ENCODE measurements at regions not wholly inside any gene's neighbourhood (a gene's known extent, or its start where the extent isn't known, plus 50 kb on each side); places are given as distances from the start of the nearest gene placed in this dataset.

GRCh38 chr21:24737296-24737850, 869.9 kb downstream of the MRPL39 start:
- Histone ChIP-seq H3K4me3 (ENCODE audit: insufficient read depth, low read depth, low read length) (no peak overlapping the region), H3K79me2 (ENCODE audit: insufficient read depth, low read length) (no peaks in the 10 kb centered on the region), H2AFZ (ENCODE audit: low read depth, low read length) (no peak overlapping the region), H3K27ac (ENCODE audit: low read depth, low read length) (no peak overlapping the region), H3K27me3 (ENCODE audit: insufficient read depth, low read length) (no peaks in the 10 kb centered on the region), H3K9me3 (ENCODE audit: insufficient read depth, low read depth, low read length) (no peaks in the 10 kb centered on the region), H3K36me3 (ENCODE audit: insufficient read depth, low read length) (no peaks in the 10 kb centered on the region), H3K4me1 (ENCODE audit: insufficient read depth, low read length) (no peaks in the 10 kb centered on the region), H4K20me1 (ENCODE audit: insufficient read depth, low read length) (no peaks in the 10 kb centered on the region), H3K4me2 (ENCODE audit: low read length) (no peak overlapping the region), H3K9ac (ENCODE audit: low read length) (no peak overlapping the region)
- FAIRE-seq (no peak), DNase-seq (ENCODE audit: low read depth) (no peak)
- H3K4me1 Mint-ChIP-seq (ENCODE audit: low read depth, unreplicated experiment), result no peaks in the 10 kb centered on the region
- no peak overlapping the region for H3K4me3 Mint-ChIP-seq (ENCODE audit: unreplicated experiment)
- no peaks in the 10 kb centered on the region for H3K36me3 Mint-ChIP-seq (ENCODE audit: low read depth, unreplicated experiment)
- TF ChIP-seq CTCF (IDR thresholded peaks at IDR 0.05; ENCODE audit: insufficient read depth, low read depth, low read length) (no peak), EZH2 (IDR thresholded peaks at IDR 0.05; ENCODE audit: insufficient read depth, low read length) (no peak)
- H3K27me3 Mint-ChIP-seq (ENCODE audit: low read depth, unreplicated experiment), result no peaks in the 10 kb centered on the region
- no peaks in the 10 kb centered on the region for H3K9me3 Mint-ChIP-seq (ENCODE audit: unreplicated experiment)
- no peak overlapping the region for H3K27ac Mint-ChIP-seq (ENCODE audit: unreplicated experiment)

- H3K4me2 ChIP-seq (ENCODE audit: low read length), result no peak overlapping the region
- DNase-seq (ENCODE audit: low read depth) (no peak), FAIRE-seq (no peak)
- no peaks in the 10 kb centered on the region for H4K20me1 ChIP-seq (ENCODE audit: insufficient read depth, low read length)
- no peak overlapping the region for H3K27ac ChIP-seq (ENCODE audit: low read depth, low read length)
- no peaks in the 10 kb centered on the region for H3K36me3 ChIP-seq (ENCODE audit: insufficient read depth, low read length)
- no peaks in the 10 kb centered on the region for H3K27me3 ChIP-seq (ENCODE audit: insufficient read depth, low read length)
- H3K4me1 Mint-ChIP-seq (ENCODE audit: low read depth, unreplicated experiment), result no peaks in the 10 kb centered on the region
- no peaks in the 10 kb centered on the region for H3K36me3 Mint-ChIP-seq (ENCODE audit: low read depth, unreplicated experiment)
- no peak overlapping the region for H3K27ac Mint-ChIP-seq (ENCODE audit: unreplicated experiment)
- no peaks in the 10 kb centered on the region for H3K9me3 Mint-ChIP-seq (ENCODE audit: unreplicated experiment)
- no peaks in the 10 kb centered on the region for H3K27me3 Mint-ChIP-seq (ENCODE audit: low read depth, unreplicated experiment)
- no peak overlapping the region for H3K4me3 Mint-ChIP-seq (ENCODE audit: unreplicated experiment)
- H3K9me3 ChIP-seq (ENCODE audit: insufficient read depth, low read depth, low read length), result no peaks in the 10 kb centered on the region
- no peaks in the 10 kb centered on the region for H3K4me1 ChIP-seq (ENCODE audit: insufficient read depth, low read length)
- no peaks in the 10 kb centered on the region for H3K79me2 ChIP-seq (ENCODE audit: insufficient read depth, low read length)
- no peak overlapping the region for H3K4me3 ChIP-seq (ENCODE audit: insufficient read depth, low read depth, low read length)
- H3K9ac ChIP-seq (ENCODE audit: low read length), result no peak overlapping the region
- no peak for TF ChIP-seq EZH2 (IDR thresholded peaks at IDR 0.05; ENCODE audit: insufficient read depth, low read length)
- no peak for TF ChIP-seq CTCF (IDR thresholded peaks at IDR 0.05; ENCODE audit: insufficient read depth, low read depth, low read length)
- no peak overlapping the region for H2AFZ ChIP-seq (ENCODE audit: low read depth, low read length)
Measured at GRCh38 chr21:24730661-24731060, 876.6 kb downstream of the MRPL39 start.

- Histone ChIP-seq H3K9ac (ENCODE audit: low read length) (no peak overlapping the region), H3K79me2 (ENCODE audit: insufficient read depth, low read length) (no peaks in the 10 kb centered on the region), H3K36me3 (ENCODE audit: insufficient read depth, low read length) (no peaks in the 10 kb centered on the region), H4K20me1 (ENCODE audit: insufficient read depth, low read length) (no peaks in the 10 kb centered on the region), H3K4me2 (ENCODE audit: low read length) (no peak overlapping the region), H3K4me1 (ENCODE audit: insufficient read depth, low read length) (no peaks in the 10 kb centered on the region), H3K27me3 (ENCODE audit: insufficient read depth, low read length) (no peaks in the 10 kb centered on the region), H2AFZ (ENCODE audit: low read depth, low read length) (no peak overlapping the region), H3K9me3 (ENCODE audit: insufficient read depth, low read depth, low read length) (no peaks in the 10 kb centered on the region), H3K27ac (ENCODE audit: low read depth, low read length) (no peak overlapping the region), H3K4me3 (ENCODE audit: insufficient read depth, low read depth, low read length) (no peak overlapping the region)
- H3K27ac Mint-ChIP-seq (ENCODE audit: unreplicated experiment), result no peak overlapping the region
- H3K4me3 Mint-ChIP-seq (ENCODE audit: unreplicated experiment), result no peak overlapping the region
- no peaks in the 10 kb centered on the region for H3K9me3 Mint-ChIP-seq (ENCODE audit: unreplicated experiment)
- DNase-seq (ENCODE audit: low read depth) (peak; percentile 0), FAIRE-seq (no peak)
- no peaks in the 10 kb centered on the region for H3K36me3 Mint-ChIP-seq (ENCODE audit: low read depth, unreplicated experiment)
- H3K4me1 Mint-ChIP-seq (ENCODE audit: low read depth, unreplicated experiment), result no peaks in the 10 kb centered on the region
- no peak for TF ChIP-seq EZH2 (IDR thresholded peaks at IDR 0.05; ENCODE audit: insufficient read depth, low read length)
- TF ChIP-seq CTCF (IDR thresholded peaks at IDR 0.05; ENCODE audit: insufficient read depth, low read depth, low read length), result no peak
- H3K27me3 Mint-ChIP-seq (ENCODE audit: low read depth, unreplicated experiment), result no peaks in the 10 kb centered on the region
Measured at GRCh38 chr21:24729568-24729967, 877.7 kb downstream of the MRPL39 start.

Measured in astrocyte (in vitro differentiated cells and primary cell).